GM12873 (cell line): ENCODE measurements at regions not wholly inside any gene's neighbourhood (a gene's known extent, or its start where the extent isn't known, plus 50 kb on each side); places are given as distances from the start of the nearest gene placed in this dataset.

Experiments used
- TF ChIP-seq, protein P1 (sequence below): IDR thresholded peaks from 2 replicates; pipeline ENCODE4 v1.5.1; 2012; ENCODE audit warnings: low read depth, mild to moderate bottlenecking, moderate library complexity, low read length, control low read depth; ENCODE audit not compliant: insufficient read depth; ENCODE audit errors: missing control alignments

DNA sequence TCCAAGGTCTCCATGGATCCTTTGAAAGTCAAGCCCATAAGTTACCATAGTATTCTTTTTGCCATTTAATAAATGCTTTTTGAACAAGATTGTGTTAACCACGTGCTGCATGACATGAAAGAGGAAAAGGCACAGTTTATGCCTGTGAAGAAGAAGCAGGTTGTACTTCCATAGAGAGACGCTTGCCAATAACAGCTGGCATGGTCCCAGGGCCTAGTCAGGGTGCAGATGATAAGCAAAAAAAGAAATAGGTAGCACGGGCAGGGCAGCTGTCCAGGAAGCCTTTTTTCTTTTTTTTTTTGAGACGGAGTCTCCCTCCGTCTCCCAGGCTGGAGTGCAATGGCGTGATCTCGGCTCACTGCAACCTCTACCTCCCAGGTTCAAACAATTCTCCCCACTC is 71.8 kb upstream of the CLINT1 start:
- TF ChIP-seq, protein P1, sequence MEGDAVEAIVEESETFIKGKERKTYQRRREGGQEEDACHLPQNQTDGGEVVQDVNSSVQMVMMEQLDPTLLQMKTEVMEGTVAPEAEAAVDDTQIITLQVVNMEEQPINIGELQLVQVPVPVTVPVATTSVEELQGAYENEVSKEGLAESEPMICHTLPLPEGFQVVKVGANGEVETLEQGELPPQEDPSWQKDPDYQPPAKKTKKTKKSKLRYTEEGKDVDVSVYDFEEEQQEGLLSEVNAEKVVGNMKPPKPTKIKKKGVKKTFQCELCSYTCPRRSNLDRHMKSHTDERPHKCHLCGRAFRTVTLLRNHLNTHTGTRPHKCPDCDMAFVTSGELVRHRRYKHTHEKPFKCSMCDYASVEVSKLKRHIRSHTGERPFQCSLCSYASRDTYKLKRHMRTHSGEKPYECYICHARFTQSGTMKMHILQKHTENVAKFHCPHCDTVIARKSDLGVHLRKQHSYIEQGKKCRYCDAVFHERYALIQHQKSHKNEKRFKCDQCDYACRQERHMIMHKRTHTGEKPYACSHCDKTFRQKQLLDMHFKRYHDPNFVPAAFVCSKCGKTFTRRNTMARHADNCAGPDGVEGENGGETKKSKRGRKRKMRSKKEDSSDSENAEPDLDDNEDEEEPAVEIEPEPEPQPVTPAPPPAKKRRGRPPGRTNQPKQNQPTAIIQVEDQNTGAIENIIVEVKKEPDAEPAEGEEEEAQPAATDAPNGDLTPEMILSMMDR: no peak

GRCh38 chr5:157926977-157927376 is 68.0 kb upstream of the CLINT1 start:
- TF ChIP-seq, protein P1: no peak

DNA sequence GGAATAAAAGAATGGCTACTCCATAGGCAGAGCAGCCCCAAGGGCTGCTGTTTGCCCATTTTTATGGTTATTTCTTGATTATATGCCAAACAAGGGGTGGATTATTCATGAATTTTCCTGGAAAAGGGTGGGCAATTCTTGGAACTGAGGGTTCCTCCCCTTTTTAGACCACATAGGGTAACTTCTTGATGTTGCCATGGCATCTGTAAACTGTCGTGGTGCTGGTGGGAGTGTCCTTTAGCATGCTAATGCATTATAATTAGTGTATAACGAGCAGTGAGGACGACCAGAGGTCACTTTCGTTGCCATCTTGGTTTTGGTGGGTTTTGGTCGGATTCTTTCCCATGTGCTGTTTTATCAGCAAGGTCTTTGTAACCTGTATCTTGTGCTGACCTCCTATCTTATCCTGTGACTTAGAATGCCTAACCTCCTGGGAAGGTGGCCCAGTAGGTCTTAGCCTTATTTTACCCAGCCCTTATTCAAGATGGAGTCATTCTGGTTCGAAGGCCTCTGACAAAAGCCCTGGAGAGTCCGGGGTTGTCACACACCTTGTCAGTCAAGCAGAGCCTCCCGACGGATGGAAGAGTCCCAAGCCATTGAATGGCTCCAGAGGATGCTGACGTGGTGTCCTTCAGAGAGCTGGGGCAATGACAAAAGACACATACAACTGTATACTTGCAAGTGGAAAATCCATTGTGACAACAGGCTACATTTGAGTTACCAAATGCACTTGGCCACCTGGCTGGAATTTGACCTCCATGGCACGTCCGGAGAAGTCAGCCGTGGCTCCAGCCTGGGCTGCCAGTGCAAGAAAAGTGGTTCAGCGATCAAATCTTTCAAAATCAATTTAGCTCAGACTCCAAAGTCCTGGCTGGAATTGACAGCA is 67.1 kb upstream of the CLINT1 start:
- TF ChIP-seq, protein P1: no peak

DNA sequence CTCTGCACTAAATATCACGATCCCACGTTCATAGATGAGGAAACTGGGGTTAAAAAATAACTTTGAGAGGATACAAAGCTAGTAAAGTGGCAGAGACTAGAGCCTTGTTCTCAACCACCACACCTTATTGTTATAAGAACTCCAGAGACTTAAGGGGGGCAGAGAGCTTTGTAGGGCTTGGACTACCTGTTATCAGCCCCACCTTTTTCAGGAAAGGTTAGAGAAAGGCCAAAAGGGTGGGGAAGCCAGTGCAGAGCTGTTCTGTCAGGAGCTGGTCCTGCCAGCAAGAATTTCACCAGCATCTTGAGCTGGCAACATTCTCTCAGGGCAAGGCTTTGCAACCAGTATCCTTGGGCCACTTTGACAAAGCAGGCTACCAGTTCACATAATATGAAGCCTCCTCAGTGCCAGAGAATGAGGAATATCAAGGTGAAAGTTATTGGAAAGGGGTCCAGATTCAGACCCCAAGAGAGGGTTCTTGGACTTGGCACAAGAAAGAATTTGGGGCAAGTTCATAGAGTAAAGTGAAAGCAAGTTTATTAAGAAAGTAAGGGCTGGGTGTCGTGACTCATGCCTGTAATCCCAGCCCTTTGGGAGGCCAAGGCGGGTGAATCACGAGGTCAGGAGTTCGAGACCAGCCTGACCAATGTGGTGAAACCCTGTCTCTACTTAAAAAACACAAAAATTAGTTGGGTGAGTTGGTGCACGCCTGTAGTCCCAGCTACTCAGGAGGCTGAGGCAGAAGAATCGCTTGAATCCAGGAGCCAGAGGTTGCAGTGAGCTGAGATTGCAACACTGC is 66.2 kb upstream of the CLINT1 start:
- TF ChIP-seq, protein P1: no peak

GRCh38 chr5:157924490-157924889 is 65.5 kb upstream of the CLINT1 start:
- TF ChIP-seq, protein P1: no peak

GRCh38 chr5:157923765-157924164 is 64.8 kb upstream of the CLINT1 start:
- TF ChIP-seq, protein P1: no peak

- TF ChIP-seq, protein P1: no peak
Measured at GRCh38 chr5:157922026-157922425, 63.1 kb upstream of the CLINT1 start.
